ENCODE measurements at regions not wholly inside any gene's neighbourhood (a gene's known extent, or its start where the extent isn't known, plus 50 kb on each side); places are given as distances from the start of the nearest gene placed in this dataset.

- 38% methylated on average over 2 of the region's 2 CpGs for WGBS
- Histone ChIP-seq H3K4me3 (no peak overlapping the region), H3K27me3 (no peaks in the 10 kb centered on the region), H3K9me3 (no peaks in the 10 kb centered on the region), H3K27ac (replicated peaks in 1 of 4) (no peak overlapping the region), H3K36me3 (no peaks in the 10 kb centered on the region), H3K4me1 (peaks cover 0 to 34% (median 19%) of the 10 kb centered on the region in 4 donors)
- no peak for TF ChIP-seq EP300 (IDR thresholded peaks at IDR 0.05)
- TF ChIP-seq CTCF (IDR thresholded peaks at IDR 0.05), result no peak
- TF ChIP-seq POLR2AphosphoS5 (IDR thresholded peaks at IDR 0.05), result peak; percentile 82
- DNase-seq (ENCODE audit: extremely low spot score), result peak; percentile 98
- intact Hi-C loops (cut with DNase I), result no loop called here
Observed at GRCh38 chr2:223465793-223466192, 136.4 kb downstream of the SCG2 start.

GRCh38 chr2:223467196-223467595 is 135.0 kb downstream of the SCG2 start:
- Histone ChIP-seq H3K27me3 (no peaks in the 10 kb centered on the region), H3K4me3 (no peak overlapping the region), H3K27ac (replicated peaks in 1 of 4) (no peak overlapping the region), H3K36me3 (no peaks in the 10 kb centered on the region), H3K4me1 (peaks cover 0 to 37% (median 21%) of the 10 kb centered on the region in 4 donors), H3K9me3 (no peaks in the 10 kb centered on the region)
- intact Hi-C loops (cut with DNase I), result no loop called here
- DNase-seq (ENCODE audit: extremely low spot score), result no peak
- no peak for TF ChIP-seq POLR2A (IDR thresholded peaks at IDR 0.05; ENCODE audit: low read depth)
- TF ChIP-seq POLR2AphosphoS5 (IDR thresholded peaks at IDR 0.05), result no peak
- no peak for TF ChIP-seq CTCF (IDR thresholded peaks at IDR 0.05)
- no peak for TF ChIP-seq EP300 (IDR thresholded peaks at IDR 0.05)
- 65% methylated on average over 2 of the region's 2 CpGs for WGBS

GRCh38 chr2:223469270-223470046 is 132.7 kb downstream of the SCG2 start:
- H3K9me3 ChIP-seq, result no peaks in the 10 kb centered on the region
- peaks cover 0 to 37% (median 21%) of the 10 kb centered on the region in 4 donors for H3K4me1 ChIP-seq
- H3K27ac ChIP-seq (replicated peaks in 1 of 4), result peak overlapping the region in 2 of 4 donors; percentile 21 to 39
- no peak for TF ChIP-seq EP300 (IDR thresholded peaks at IDR 0.05)
- no peak overlapping the region for H3K4me3 ChIP-seq
- WGBS, result 80% methylated on average over 6 of the region's 6 CpGs
- no peak for DNase-seq (ENCODE audit: extremely low spot score)
- H3K36me3 ChIP-seq, result no peaks in the 10 kb centered on the region
- no peaks in the 10 kb centered on the region for H3K27me3 ChIP-seq
- intact Hi-C loops (cut with DNase I), result no loop called here

GRCh38 chr2:223470602-223471001 is 131.6 kb downstream of the SCG2 start:
- DNase-seq (ENCODE audit: extremely low spot score), result no peak
- H3K27ac ChIP-seq (replicated peaks in 1 of 4), result no peak overlapping the region
- no peaks in the 10 kb centered on the region for H3K36me3 ChIP-seq
- H3K4me1 ChIP-seq, result peaks cover 0 to 30% (median 20%) of the 10 kb centered on the region in 4 donors
- 21% methylated on average over 2 of the region's 2 CpGs for WGBS
- intact Hi-C loops (cut with DNase I), result no loop called here
- H3K9me3 ChIP-seq, result no peaks in the 10 kb centered on the region
- no peak for TF ChIP-seq EP300 (IDR thresholded peaks at IDR 0.05)
- no peak for TF ChIP-seq CTCF (IDR thresholded peaks at IDR 0.05)
- no peak for TF ChIP-seq POLR2AphosphoS5 (IDR thresholded peaks at IDR 0.05)
- no peak for TF ChIP-seq POLR2A (IDR thresholded peaks at IDR 0.05; ENCODE audit: low read depth)
- H3K4me3 ChIP-seq, result no peak overlapping the region
- H3K27me3 ChIP-seq, result no peaks in the 10 kb centered on the region

GRCh38 chr2:223472771-223473170 is 129.4 kb downstream of the SCG2 start:
- DNase-seq (ENCODE audit: extremely low spot score), result no peak
- H3K27ac ChIP-seq (replicated peaks in 1 of 4), result no peak overlapping the region
- H3K9me3 ChIP-seq, result no peaks in the 10 kb centered on the region
- no peaks in the 10 kb centered on the region for H3K36me3 ChIP-seq
- no peak overlapping the region for H3K4me3 ChIP-seq
- H3K27me3 ChIP-seq, result no peaks in the 10 kb centered on the region
- 94% methylated on average over 4 of the region's 4 CpGs for WGBS
- intact Hi-C loops (cut with DNase I), result no loop called here
- TF ChIP-seq POLR2AphosphoS5 (IDR thresholded peaks at IDR 0.05) (no peak), CTCF (IDR thresholded peaks at IDR 0.05) (no peak), POLR2A (IDR thresholded peaks at IDR 0.05; ENCODE audit: low read depth) (no peak), EP300 (IDR thresholded peaks at IDR 0.05) (no peak)
- peaks cover 0 to 22% (median 17%) of the 10 kb centered on the region in 4 donors for H3K4me1 ChIP-seq
